Left cardiac atrium (tissue), 4 donors: ENCODE measurements at regions not wholly inside any gene's neighbourhood (a gene's known extent, or its start where the extent isn't known, plus 50 kb on each side); places are given as distances from the start of the nearest gene placed in this dataset.

ENCODE experiments used
- ATAC-seq, 2 donors: fragments of 200-7000 bp; cut with Tn5 transposase; one replicate each; pipeline ENCODE4 v1.9.1; 2020; ENCODE audit warnings: mild to moderate bottlenecking in 2 of 2, moderate library complexity in 2 of 2
- DNase-seq: peaks from one replicate; pipeline ENCODE4 v3.0.0-alpha.2; 2020
- intact Hi-C, 2 donors: fragments of 100-400 bp; cut with DNase I; formaldehyde crosslinking; loops; one replicate each; pipeline versions ENCODE4 v1.14.1 to v1.15.1; 2022 to 2023
- donor health status: DM: no; HTN: yes; CAD: no.
- donor health status: DM: no; HTN: yes; CAD: no; lungs with severe emphysema.
- donor health status: DM: yes; HTN: yes; CAD: no.
- donor health status: Dilated cardiomyopathy.

DNA sequence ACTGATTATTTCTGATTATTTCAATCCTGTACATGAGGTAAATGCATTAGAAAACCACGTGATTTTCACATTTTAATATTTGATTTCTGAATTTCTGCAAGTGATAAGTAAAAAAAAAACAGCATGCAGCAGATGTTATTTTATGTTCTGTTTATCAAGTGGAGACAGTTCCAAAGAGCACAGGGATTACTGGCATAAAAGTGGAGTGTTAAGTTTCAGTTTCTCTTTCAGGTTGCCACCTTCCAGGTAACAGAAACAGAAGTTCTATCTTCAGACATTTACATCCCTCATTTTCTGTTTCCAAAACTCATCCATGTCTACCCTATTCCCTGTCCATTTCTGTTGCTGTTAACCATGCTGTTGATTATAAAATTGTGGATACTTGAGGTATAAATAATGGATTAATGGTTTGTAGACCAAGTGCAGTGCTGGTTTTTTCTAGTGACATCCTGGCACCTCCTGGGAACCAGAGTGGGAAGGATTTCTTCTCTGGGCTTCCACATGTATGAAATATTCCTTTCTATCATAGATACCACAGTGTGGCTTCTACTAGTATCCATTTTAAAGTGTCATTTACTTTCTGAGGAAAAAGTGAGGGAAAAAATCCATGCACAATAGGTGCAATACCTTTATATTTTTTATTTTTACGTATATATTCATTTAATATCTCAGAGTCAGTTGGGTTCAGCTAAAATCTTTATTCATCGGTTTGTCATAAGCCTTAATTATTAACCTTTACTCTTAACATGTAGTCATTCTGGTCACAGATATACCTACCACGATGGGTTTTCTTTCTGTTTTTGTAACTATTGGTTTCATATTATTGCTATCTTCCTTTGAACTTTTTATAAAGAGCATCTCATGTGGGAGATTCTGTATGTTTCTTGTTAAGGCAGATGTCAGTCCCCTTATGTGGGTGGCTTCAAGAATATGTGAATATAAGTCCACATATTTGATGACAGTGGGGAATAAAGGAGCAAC is 1010.0 kb downstream of the SQOR start:
- intact Hi-C loops = no loop called here
- DNase-seq (no peak), ATAC-seq (no peak)

- intact Hi-C loops = no loop called here
- DNase-seq (no peak), ATAC-seq (no peak)
These were observed 1011.7 kb downstream of the SQOR start for GRCh38 chr15:46646490-46646889.

- no peak for DNase-seq
- intact Hi-C loops = no loop called here
- ATAC-seq = no peak
These were observed 1012.2 kb downstream of the SQOR start for GRCh38 chr15:46647046-46647445.

DNA sequence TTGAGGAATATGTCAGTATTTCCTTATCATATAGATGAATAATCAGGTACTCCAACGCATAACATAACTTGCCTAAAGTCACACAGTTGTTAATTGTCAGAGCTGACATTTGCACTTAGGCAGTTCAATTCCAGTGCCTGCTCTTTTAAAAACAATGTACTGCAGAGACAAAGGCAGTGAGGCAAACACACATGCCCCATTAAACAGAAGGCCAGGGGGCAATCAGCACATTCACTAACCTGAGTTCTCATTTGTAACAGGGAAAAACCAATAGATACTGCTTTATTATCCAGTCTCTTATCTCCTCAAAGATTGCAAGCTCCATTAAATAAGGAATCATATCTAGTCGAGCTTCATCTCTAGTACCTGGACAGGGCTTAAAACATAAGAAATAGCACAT is 1017.4 kb downstream of the SQOR start:
- intact Hi-C loops = no loop called here
- ATAC-seq = no peak
- DNase-seq = no peak

DNA sequence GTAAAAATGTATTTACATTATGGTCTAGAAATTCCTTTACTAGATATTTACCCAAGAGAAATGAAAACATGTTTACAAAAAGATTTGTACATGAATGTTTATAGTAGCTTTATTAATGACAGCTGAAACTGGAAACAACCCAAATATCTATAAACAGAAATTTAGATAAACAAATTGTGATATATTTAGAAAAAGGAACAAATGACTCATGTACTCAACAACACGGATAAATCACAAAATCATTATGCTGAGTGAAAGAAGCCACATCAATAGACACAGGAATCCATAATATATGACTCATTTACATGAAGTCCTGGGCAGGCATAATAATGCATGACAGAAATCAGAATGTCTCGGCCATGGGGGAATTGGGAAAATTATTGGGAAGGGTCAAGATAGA is 1020.2 kb downstream of the SQOR start:
- DNase-seq (no peak), ATAC-seq (no peak)
- intact Hi-C loops = no loop called here

- ATAC-seq (no peak), DNase-seq (no peak)
- intact Hi-C loops = no loop called here
These were observed 1025.4 kb downstream of the SQOR start for GRCh38 chr15:46660096-46660842.

DNA sequence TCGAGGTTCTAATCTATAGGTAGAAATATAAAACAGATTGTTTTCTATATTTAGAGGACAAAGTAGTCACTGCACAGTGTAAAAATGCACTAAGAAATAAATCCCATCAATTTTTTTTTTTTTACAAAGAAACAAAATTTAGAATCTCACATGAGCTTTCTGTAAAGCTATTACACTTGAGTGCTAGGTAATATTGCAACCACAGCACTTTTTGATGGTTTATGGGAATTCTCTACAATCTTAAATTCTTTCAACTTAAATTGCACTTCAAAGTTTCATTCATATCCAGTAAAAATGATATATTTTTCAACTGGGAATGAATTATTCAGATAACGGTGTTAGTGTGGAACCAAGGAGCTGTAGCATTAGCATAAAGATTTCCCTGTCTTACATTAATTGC is 1035.4 kb downstream of the SQOR start:
- ATAC-seq = no peak
- intact Hi-C loops = no loop called here

DNA sequence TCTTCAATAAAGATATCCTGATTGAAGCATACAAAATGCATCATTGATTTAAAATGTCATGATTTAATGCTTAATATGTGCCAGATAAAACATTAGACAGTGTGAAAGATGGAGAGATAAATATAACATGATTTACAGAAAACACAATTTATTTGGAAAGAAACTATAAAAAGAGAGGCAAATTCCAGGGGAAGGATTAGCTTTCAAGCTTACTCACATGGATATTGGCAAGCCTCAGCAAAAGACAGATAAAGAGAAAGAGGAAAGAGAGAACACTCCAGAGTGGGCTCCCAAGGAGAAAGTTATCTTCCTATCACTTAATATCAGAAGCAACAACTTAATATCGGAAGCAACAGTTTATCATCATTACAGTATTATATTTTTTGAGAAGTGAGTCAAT is 1036.5 kb downstream of the SQOR start:
- intact Hi-C loops = no loop called here
- DNase-seq (no peak), ATAC-seq (no peak)

More for the DNA sequence above, 1035.4 kb downstream of the SQOR start:
- DNase-seq = no peak

DNA sequence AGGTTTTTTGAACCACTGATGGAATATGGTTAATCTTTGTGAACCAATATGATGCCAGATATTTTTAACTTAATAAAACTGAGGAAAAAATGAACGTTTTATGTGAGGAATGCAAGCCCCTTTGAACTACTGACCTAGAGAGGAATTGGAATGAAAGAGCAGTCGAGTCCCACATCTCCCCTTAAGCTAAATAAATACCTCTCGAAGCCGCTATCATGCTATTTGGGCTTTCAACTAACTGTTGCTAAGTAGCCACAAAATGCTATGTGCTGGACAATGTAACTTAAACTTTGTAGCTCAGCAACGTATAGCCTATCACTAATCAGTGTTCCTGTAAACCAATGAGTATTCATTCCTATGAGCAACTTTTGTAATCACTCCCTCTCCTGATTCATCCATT is 1037.2 kb downstream of the SQOR start:
- intact Hi-C loops = no loop called here
- ATAC-seq (no peak), DNase-seq (no peak)

DNA sequence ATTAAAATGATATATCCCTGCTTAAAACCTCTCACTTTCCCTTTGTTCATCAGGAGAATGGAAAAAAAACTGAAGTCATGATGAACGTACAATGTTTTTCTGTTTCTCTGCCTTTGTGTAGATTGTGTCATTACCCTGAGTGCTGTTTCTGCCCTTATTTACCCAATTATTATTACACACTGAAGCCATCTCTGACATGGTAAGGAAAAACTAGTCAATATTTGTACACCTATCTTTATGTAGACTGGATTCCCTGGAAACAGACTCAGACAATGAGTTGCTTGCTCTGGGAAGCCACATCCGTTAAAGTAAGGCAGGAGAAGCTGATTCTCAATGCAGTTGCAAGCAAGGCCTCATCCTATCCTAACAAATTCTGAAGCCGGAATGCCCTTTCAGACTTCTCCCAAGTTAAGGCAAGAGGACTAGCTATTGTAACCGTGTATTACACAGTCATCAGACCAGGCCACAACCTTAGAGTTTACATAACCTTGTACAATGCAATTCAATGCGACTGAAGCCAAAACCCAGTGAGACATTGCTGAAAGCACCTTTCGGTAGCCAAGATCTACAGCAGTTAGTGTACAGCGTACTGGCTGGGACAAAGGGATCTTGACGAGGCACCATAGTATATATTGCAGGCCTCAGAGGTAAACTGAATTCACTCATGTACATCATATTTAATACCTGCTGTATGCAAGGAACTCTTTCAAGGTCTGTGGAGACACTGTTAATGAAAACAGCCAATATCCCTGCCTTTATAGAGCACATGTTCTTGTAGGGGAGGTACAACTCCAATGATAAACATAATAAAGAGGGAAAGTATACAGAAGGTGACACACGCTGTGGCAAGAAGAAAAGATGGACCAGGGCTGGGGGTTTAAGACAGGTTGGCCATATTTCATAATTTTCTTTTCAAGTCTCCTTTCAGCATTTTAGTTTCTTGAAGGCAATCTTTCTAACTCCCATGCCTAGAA is 1040.8 kb upstream of the SEMA6D start:
- ATAC-seq (no peak), DNase-seq (no peak)
- intact Hi-C loops = no loop called here

GRCh38 chr15:46677491-46677890 is 1039.8 kb upstream of the SEMA6D start:
- ATAC-seq = no peak
- no peak for DNase-seq
- intact Hi-C loops = no loop called here

GRCh38 chr15:46681901-46682300 is 1035.4 kb upstream of the SEMA6D start:
- intact Hi-C loops = no loop called here
- no peak for DNase-seq
- no peak for ATAC-seq

DNA sequence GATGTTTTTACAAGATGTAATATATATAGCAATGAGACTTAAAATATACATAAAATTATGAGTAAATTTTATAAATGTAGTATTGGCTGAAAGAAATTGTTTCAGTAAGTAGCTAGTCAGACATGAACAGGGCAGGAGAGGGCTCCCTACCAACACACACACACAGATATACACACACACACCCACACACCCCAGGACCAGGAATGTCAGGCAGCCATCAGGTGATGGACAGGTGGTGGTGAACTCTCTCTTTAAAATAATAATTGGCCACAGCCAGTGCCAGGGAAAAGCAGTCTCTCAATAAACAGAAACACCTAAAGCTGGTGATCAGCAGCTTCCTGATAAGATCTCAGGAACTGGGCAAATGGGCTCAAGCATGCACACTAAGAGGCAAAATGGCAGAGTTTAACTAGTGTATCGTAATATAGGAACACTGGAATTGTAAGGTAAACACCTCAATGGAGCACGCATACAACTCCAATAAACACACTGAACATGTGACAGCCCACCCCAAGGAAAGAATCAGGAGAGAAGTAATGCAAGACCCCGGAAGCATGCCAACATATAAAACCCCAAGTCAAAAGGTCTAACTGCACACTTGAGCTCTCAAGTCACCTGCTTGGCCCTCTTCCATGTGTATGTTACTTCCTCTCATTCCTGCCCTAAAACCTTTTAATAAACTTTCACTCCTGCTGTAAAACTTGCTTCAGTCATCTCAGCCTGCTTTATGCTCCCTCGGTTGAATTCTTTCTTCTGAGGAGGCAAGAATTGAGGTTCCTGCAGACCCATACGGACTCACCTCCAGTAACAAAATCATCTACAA is 1034.1 kb upstream of the SEMA6D start:
- no peak for DNase-seq
- ATAC-seq = no peak
- intact Hi-C loops = no loop called here

DNA sequence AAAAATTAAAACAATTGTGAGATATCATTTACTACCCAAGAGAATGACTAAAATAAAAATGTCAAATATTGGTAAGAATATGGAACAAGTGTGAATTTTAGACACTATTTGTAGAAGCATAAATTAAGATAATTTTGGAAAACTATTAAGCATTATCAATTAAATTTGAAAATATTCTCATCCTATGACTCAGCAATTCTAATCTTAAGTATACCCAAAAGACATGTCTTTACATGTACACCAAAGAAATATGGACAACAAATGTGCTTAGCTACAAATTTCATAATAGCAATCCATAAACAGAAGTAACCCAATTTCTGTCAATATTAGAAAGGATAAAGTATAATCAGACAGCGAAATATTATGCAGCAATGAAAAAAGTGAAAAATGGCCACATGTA is 1032.2 kb upstream of the SEMA6D start:
- ATAC-seq (no peak), DNase-seq (no peak)
- intact Hi-C loops = no loop called here

GRCh38 chr15:46685681-46686080 is 1031.6 kb upstream of the SEMA6D start:
- intact Hi-C loops = no loop called here
- ATAC-seq (no peak), DNase-seq (no peak)

- intact Hi-C loops = no loop called here
- DNase-seq (no peak), ATAC-seq (no peak)
These were observed 1021.0 kb upstream of the SEMA6D start for GRCh38 chr15:46696281-46696680.

GRCh38 chr15:46701346-46701745 is 1016.0 kb upstream of the SEMA6D start:
- ATAC-seq (no peak), DNase-seq (no peak)
- intact Hi-C loops = no loop called here

DNA sequence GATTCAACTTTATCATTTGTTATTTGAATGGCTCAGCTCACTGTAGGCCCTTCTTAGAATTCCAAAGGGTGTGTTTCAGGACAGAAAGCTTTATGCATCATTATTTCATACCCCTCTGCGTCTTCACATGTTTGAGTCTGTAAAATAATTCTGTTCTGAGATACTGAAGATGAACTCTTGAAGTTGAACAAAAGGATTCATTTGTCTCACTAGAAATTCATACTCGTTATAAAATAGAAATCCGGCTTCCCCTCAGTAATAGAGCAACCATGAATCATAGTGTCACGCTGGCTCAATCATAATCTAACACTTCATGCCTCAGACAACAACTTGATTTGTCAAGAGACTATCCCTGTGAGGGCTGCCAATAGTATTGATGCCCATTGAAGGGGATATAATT is 1015.4 kb upstream of the SEMA6D start:
- no peak for DNase-seq
- ATAC-seq = no peak
- intact Hi-C loops = no loop called here
